GM12865 (cell line): ENCODE measurements at regions not wholly inside any gene's neighbourhood (a gene's known extent, or its start where the extent isn't known, plus 50 kb on each side); places are given as distances from the start of the nearest gene placed in this dataset.

Source experiments
- DNase-seq: peaks from one replicate; pipeline ENCODE4 v3.0.0; 2010; ENCODE audit warnings: low read depth
- H3K4me3 ChIP-seq: 2 replicates; pipeline ENCODE4 v1.5.1; 2011; ENCODE audit warnings: mild to moderate bottlenecking, low read depth, low read length, control low read depth
- TF ChIP-seq, protein P1 (sequence below): IDR thresholded peaks from 2 replicates; pipeline ENCODE4 v1.5.1; 2011; ENCODE audit warnings: low read length, control low read depth, low read depth, inconsistent platforms; ENCODE audit not compliant: insufficient read depth; ENCODE audit errors: missing control alignments

DNA sequence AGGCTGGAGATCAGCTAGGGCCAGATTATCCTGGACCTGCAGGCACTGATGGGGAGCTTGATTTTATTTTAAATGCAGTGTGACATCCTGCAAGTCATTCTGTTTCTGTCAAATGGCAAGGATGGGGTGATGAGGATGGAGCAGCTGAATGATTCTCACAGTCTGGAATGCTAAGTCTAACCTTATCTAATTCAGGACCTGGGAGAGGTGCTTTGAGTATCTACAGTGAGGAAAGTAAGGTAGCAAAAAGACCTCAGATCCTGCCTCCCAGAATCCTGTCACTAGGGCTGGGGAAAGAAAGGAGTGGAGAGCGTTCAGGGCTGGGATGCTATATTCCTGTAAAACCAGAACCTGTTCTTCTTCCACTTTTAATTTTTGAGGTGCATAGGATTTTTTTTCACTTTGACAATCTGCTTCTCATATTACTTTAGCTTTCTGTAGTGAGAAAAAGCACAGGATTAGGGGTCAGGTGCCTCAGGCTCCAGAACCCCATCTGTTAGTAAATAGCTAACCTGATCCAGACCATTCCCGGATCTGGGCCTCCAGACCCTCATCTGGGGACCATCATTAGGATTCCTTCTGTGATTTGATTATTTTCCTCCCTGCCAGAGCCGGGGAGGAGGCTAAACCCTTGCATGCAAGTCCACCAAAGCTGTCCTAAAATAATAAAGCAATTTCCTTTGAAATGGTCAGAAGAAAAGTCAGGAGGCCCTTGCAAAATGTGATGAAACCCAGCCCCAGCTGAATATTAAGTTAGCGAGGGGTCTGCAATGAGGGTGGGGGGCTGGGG lies 54.7 kb downstream of the ASCL1 start:
- no peak for DNase-seq
- no peak overlapping the region for H3K4me3 ChIP-seq
- TF ChIP-seq, protein P1, sequence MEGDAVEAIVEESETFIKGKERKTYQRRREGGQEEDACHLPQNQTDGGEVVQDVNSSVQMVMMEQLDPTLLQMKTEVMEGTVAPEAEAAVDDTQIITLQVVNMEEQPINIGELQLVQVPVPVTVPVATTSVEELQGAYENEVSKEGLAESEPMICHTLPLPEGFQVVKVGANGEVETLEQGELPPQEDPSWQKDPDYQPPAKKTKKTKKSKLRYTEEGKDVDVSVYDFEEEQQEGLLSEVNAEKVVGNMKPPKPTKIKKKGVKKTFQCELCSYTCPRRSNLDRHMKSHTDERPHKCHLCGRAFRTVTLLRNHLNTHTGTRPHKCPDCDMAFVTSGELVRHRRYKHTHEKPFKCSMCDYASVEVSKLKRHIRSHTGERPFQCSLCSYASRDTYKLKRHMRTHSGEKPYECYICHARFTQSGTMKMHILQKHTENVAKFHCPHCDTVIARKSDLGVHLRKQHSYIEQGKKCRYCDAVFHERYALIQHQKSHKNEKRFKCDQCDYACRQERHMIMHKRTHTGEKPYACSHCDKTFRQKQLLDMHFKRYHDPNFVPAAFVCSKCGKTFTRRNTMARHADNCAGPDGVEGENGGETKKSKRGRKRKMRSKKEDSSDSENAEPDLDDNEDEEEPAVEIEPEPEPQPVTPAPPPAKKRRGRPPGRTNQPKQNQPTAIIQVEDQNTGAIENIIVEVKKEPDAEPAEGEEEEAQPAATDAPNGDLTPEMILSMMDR, result no peak

DNA sequence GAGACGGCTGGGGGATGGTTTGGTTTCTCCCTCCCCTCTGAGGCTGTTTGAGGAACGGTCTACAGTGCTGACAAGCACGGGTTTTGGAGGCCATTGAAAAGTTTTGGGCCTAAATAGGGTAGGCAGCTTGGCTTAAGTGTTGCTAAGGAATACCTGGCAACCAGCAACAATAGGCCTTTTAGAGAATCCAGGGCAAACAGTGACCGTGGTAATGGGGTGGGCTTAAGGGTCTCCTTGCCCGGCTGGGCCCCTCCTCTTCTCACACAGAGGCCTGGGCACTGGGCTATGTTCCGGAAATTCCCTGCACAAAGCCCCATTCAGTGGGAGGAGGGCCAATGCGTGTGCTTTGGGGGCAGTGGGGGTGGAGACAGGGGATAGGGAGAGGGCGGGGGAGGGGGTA lies 55.4 kb downstream of the ASCL1 start:
- no peak overlapping the region for H3K4me3 ChIP-seq
- no peak for DNase-seq
- TF ChIP-seq, protein P1, result no peak

DNA sequence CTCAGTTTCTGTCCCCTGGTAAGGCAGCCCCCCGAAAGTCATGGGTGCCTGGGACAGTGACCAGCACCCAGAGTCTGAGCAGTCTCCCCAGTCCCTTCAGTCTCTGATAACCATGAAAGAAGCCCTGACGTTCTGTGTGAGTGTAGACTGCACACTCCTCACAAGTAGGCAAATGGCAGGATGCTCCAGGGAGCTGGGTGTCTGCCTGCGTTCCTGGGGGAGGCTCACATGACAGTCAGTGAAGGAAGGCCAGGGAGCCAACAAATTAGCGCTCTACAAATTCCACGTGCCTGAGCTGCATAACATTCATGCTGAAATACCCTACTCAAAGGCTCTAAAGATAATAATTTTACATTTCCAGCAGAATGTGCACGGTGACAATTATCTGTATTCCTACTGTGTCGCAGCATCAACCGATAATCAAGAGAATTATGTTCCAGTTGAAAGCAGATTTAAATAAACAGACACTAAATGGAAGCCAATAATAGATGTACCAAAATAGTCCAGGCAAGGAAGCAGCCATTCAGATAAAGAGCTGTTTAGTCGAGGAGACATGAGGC lies 56.3 kb downstream of the ASCL1 start:
- no peak for DNase-seq
- TF ChIP-seq, protein P1, result no peak
- no peak overlapping the region for H3K4me3 ChIP-seq

DNA sequence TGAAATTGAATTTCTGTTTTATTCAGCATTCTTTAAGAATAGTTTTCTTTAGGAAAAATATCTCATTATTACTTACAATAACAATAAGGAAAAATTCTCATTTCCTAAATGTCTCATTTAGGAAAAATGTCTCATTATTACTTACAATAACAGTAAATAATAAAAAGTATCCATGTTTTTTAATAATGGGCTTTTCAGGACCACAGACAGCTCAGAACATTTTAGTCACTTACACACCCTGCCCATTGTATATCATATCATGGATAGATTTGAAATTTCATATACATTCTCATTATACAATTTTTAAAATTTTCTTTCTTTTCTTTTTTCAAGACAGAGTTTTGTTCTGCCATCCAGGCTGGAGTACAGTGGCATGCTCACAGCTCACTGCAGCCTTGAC lies 58.9 kb downstream of the ASCL1 start:
- no peak for DNase-seq
- no peak overlapping the region for H3K4me3 ChIP-seq
- TF ChIP-seq, protein P1, result no peak

- peak; percentile 41 for DNase-seq
- TF ChIP-seq, protein P1, result no peak
Observed at GRCh38 chr12:103020839-103021238, 63.4 kb downstream of the ASCL1 start.

DNA sequence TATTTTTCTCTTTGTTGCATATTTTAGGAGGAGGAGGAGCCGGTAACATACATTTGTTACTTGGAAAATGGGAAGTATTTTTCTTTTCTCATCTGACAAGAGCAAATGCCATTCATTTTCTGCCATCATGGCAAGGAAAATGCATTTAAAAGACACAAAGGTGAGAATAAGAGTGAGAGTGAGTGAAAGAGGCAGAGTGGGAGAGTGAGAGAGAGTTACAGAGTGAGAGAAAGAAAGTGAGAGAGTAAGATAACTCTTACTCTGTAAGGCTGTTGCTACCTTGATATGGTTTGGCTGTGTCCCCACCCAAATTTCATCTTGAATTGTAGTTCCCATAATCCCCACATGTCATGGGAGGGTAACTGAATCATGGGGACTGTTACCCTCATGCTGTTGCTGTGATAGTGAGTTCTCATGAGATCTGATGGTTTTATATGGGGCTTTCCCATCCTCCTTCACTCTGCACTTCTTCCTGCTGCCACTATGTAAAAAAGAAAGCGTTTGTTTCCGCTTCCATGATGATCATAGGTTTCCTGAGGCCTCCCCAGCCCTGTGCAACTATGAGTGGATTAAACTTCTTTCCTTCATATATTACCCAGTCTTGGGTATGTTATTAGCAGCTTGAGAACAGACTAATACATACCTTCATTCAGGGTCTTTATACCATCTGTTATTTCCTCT lies 64.2 kb downstream of the ASCL1 start:
- H3K4me3 ChIP-seq, result no peak overlapping the region
- TF ChIP-seq, protein P1, result no peak
- no peak for DNase-seq

More at GRCh38 chr12:103020839-103021238, 63.4 kb downstream of the ASCL1 start:
- H3K4me3 ChIP-seq, result no peak overlapping the region
